ENCODE measurements at regions not wholly inside any gene's neighbourhood (a gene's known extent, or its start where the extent isn't known, plus 50 kb on each side); places are given as distances from the start of the nearest gene placed in this dataset.
"Not testable (repeated sequence)": the region's sequence is repeated elsewhere in the genome, so short reads cannot be mapped to it uniquely, and the experiment has no call there.

DNA sequence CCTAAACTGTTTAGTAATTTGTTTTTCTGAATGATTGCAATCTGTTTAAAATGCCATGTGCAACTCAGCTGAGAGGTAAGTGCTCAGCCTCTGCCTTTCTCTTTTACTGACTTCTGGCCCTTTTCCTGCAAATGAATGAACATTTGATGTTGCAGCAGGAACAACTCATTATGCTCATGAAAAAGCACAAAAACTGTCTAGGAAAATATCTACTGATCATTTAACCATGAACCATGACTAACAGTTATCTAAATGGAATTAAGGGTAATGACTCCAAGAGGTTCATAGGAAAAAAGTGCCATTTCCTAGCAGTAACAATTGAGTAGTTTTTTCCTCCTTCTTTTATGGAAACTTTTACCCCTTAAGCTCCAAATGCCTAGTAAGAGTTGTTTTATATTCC, 70.6 kb upstream of the ANKH start:
- no peak for DNase-seq (ENCODE audit: low spot score)

- DNase-seq (ENCODE audit: low spot score), result no peak
Observed at GRCh38 chr5:14937254-14937653, 65.7 kb upstream of the ANKH start.

GRCh38 chr5:14936588-14936987, 65.0 kb upstream of the ANKH start:
- DNase-seq (ENCODE audit: low spot score), result no peak

DNA sequence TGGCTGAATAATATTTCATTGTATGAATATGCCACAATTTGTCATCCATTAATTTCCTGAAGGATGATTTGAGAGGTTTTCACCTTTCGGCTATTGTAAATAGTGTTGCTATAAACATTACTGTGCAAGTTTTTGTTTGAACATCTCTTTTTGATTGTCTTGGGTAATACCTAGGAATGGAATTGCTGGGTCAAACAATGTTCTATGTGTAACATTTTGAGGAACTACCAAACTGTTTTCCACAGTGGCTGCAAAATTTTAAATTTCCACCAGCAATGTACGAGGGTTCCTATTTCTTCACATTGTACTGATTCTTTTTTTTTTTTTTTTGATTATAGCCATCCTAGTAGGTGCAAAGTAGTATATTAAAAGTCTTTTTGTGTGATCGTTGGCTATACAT, 63.8 kb upstream of the ANKH start:
- no peak for DNase-seq (ENCODE audit: low spot score)

DNA sequence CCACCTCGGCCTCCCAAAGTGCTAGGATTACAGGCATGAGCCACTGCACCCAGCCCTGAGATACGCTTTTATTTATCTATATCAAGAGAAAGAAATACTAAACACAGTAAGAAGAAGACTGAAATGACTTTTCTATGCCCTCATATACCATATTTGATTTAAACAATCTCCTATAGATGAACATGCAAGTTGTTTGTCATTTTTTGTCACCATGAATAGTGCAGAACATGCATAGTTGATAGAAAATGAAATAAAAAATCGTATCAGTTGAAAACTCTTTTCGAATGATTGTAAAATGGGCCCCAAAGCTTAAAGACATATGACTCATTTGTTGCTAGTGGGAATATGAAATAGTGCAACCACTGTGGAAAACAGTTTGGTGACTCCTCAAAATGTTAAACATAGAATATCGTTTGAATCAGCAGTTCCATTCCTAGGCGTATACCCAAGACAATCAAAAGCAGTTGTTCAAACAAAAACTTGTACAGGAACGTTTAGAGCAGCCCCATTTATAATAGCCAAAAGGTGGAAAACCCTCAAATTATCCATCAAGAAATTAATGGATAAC, 61.4 kb upstream of the ANKH start:
- DNase-seq (ENCODE audit: low spot score), result no peak

GRCh38 chr5:14930486-14930885, 58.9 kb upstream of the ANKH start:
- no peak for DNase-seq (ENCODE audit: low spot score)

DNA sequence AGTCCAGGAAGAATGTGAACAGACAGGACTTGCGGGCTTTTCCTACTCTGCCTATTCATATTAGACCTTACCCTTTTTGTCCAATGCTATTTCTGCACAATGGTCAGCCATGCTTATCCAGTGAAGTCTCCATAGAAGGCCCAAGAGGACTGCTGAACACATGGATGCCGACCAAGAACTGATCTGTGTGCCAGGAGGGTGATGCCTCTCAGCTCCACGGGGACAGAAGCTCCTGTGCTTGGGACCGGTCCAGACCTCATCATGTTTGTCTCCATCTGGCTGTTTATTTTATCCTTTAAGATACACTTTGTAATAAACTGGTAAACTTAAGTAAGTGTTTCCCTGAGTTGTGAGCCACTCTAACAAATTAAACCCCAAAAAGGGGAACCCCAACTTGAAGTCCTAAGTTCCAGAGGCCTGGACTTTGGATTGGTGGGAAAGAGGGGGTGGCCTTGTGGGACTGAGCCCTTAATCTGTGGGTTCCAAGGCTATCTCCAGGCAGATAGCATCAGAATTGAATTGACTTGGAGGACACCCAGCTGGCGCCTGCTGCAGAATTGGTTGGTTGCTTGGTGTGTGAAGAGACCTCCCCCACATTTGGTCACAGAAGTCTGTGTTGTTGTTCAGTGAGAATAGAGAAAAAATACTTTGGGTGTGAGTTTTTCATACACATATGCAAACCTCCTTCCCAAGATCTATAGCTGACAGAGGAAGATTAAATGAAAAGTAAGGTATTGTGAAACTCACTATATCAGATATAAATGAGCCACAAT, 57.9 kb upstream of the ANKH start:
- peak; percentile 66 for DNase-seq (ENCODE audit: low spot score)

- DNase-seq (ENCODE audit: low spot score), result no peak
Observed at GRCh38 chr5:14928661-14929060, 57.1 kb upstream of the ANKH start.

GRCh38 chr5:14925326-14925725, 53.7 kb upstream of the ANKH start:
- no peak for DNase-seq (ENCODE audit: low spot score)

DNA sequence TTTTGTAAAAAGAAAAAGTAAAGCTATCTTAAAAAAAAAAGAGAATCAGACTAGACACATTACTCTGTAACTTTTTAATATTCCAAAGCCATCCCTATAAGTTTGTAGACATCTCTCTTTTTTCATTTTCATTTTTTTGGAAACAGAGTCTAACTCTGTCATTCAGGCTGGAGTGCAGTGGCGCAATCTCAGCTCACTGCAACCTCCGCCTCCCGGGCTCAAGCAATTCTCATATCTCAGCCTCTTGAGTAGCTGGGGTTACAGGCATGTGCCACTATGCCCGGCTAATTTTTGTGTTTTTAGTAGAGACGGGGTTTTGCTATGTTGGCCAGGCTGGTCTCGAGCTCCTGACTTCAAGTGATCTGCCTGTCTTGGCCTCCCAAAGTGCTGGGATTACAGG, 51.4 kb upstream of the ANKH start:
- DNase-seq (ENCODE audit: low spot score), result not testable (repeated sequence)

GRCh38 chr5:14922456-14922855, 50.9 kb upstream of the ANKH start:
- no peak for DNase-seq (ENCODE audit: low spot score)

Data from cerebellar cortex (tissue), 1 donor.